ENCODE measurements at regions not wholly inside any gene's neighbourhood (a gene's known extent, or its start where the extent isn't known, plus 50 kb on each side); places are given as distances from the start of the nearest gene placed in this dataset.

GRCh38 chr3:20842594-20843436 lies 656.8 kb upstream of the SGO1 start:
- intact Hi-C loops (cut with micrococcal nuclease) = no loop called here

More at GRCh38 chr3:20842594-20843436, 656.8 kb upstream of the SGO1 start:
- ATAC-seq (ENCODE audit: low read depth) (no peak), DNase-seq (no peak)
- H3K9me1 ChIP-seq (ENCODE audit: insufficient read depth, low read length) = no peaks in the 10 kb centered on the region
- no peak overlapping the region for H3K4ac ChIP-seq (ENCODE audit: low read depth, low read length)
- no peak overlapping the region for H3K9ac ChIP-seq (ENCODE audit: low read depth, low read length)
- no peak overlapping the region for H4K8ac ChIP-seq (ENCODE audit: low read depth in 2 of 2, low read length in 2 of 2)
- BruUV-seq (replicated peaks) = no TSS peak
- H2AFZ ChIP-seq (replicated peaks; ENCODE audit: low read length, poor library complexity) = no peak overlapping the region
- ChIA-PET CTCF (no interaction called here), POLR2A (ENCODE audit: unreplicated experiment) (no interaction called here)
- no peak overlapping the region for H2BK120ac ChIP-seq (ENCODE audit: low read depth, low read length)
- TF ChIP-seq POLR2A (IDR thresholded peaks at IDR 0.05; ENCODE audit: low read depth, low read length) = no peak
- no peak for TF ChIP-seq RFX5 (IDR thresholded peaks at IDR 0.05; ENCODE audit: low read depth, low read length)
- no peak for TF ChIP-seq SMC3 (IDR thresholded peaks at IDR 0.05; ENCODE audit: low read depth, low read length)
- no peak for TF ChIP-seq RCOR1 (IDR thresholded peaks at IDR 0.05; ENCODE audit: insufficient replicate concordance, low read length)
- TF ChIP-seq CHD1 (IDR thresholded peaks at IDR 0.05; ENCODE audit: low read depth, low read length) = no peak
- no peak for TF ChIP-seq RAD21 (IDR thresholded peaks at IDR 0.05; ENCODE audit: low read length)
- TF ChIP-seq BHLHE40 (IDR thresholded peaks at IDR 0.05; ENCODE audit: low read depth, low read length) = no peak
- no peak for TF ChIP-seq CTCF (conservative IDR thresholded peaks at IDR 0.05; ENCODE audit: low read depth, low read length)
- TF ChIP-seq ELK1 (IDR thresholded peaks at IDR 0.05; ENCODE audit: borderline replicate concordance, low read depth, low read length) = no peak
- TF ChIP-seq USF2 (IDR thresholded peaks at IDR 0.05; ENCODE audit: low read depth, low read length) = no peak
- no peak overlapping the region for H4K5ac ChIP-seq (ENCODE audit: low read depth, low read length)
- H4K91ac ChIP-seq (ENCODE audit: insufficient read depth, low read depth, low read length) = no peak overlapping the region
- no CpG with 5 or more reads among the region's 3 CpGs for WGBS, 2 experiments (ENCODE audit: extremely low coverage in 2 of 2, insufficient read length in 1 of 2)
- dilution Hi-C loops (cut with HindIII; ENCODE audit: low sequenced_read_pairs, unreplicated experiment) = no loop called here
- H2BK5ac ChIP-seq (ENCODE audit: low read depth, low read length, poor library complexity, severe bottlenecking) = no peak overlapping the region
- H2BK20ac ChIP-seq (ENCODE audit: low read depth, low read length) = no peak overlapping the region
- H3K23ac ChIP-seq (ENCODE audit: low read depth, low read length) = no peak overlapping the region
- no peak overlapping the region for H3K56ac ChIP-seq (ENCODE audit: extremely low read depth, insufficient read depth, low read length)
- no peaks in the 10 kb centered on the region for H3K4me1 ChIP-seq (ENCODE audit: control insufficient read depth, insufficient read depth, low read length)
- no peak overlapping the region for H3K14ac ChIP-seq (replicated peaks; ENCODE audit: low read depth, low read length)
- H2BK15ac ChIP-seq (ENCODE audit: low read depth, low read length) = no peak overlapping the region
- no peak overlapping the region for H2AK9ac ChIP-seq (replicated peaks; ENCODE audit: low read depth, low read length, poor library complexity)
- no peaks in the 10 kb centered on the region for H3K36me3 ChIP-seq (ENCODE audit: control insufficient read depth, insufficient read depth, low read length)
- H4K20me1 ChIP-seq (ENCODE audit: insufficient read depth, low read length) = no peaks in the 10 kb centered on the region
- no peak overlapping the region for H3K4me2 ChIP-seq (ENCODE audit: low read depth, low read length)
- H3K27me3 ChIP-seq (ENCODE audit: control insufficient read depth, insufficient read depth, low read length) = no peaks in the 10 kb centered on the region
- in situ Hi-C loops (cut with MboI; ENCODE audit: low sequenced_read_pairs) = no loop called here
- H3K79me1 ChIP-seq (ENCODE audit: low read depth in 1 of 2, low read length in 2 of 2) = no peaks in the 10 kb centered on the region
- no peak overlapping the region for H3K18ac ChIP-seq (ENCODE audit: low read depth, low read length)
- H3K27ac ChIP-seq (ENCODE audit: insufficient read depth, low read length) = no peak overlapping the region
- peaks cover 5% of the 10 kb centered on the region for H3K9me3 ChIP-seq (ENCODE audit: control insufficient read depth, insufficient read depth, low read length)
- H3K4me3 ChIP-seq (ENCODE audit: insufficient read depth, low read depth, low read length) = no peak overlapping the region
- no peak overlapping the region for H2AK5ac ChIP-seq (ENCODE audit: low read depth, low read length)
